ENCODE measurements at regions not wholly inside any gene's neighbourhood (a gene's known extent, or its start where the extent isn't known, plus 50 kb on each side); places are given as distances from the start of the nearest gene placed in this dataset.

DNA sequence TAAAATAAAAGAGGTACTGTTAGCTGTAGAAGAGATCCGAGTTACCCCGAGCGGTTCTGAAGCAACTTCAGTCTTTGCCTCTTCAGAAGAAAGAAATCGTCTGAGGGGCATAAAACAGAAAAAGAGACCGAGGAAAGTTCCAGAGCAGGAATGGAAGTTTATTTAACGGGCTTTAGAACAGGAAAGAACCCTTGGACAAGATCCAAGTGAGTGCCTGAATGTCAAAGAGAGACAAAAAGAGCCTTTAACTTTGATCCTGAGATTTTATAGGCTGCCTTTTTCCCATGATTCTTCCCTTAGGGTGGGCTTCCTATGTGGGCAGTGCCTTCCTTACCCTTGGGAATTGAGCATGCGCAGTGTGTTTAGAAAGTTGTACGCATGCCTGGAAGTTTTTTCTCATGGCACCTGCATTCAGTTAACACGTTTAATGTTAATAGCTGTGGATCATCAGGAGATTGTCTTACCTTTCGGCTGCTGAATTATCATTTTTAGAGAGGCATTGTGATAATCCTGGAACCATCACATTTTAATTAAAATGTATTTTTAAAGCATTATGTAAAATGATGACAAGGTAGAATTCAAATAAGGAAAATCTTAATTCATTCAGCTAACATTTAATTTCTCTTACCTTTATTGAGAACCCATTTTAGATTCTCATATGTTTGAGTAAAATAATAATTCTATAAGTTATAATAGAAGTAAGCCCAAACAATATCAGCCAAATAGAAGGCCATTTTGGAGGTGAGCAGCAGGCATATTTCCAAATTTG, 269.5 kb upstream of the ZSWIM2 start:
- 72% methylated on average over 10 of the region's 10 CpGs for WGBS, 3 donors

DNA sequence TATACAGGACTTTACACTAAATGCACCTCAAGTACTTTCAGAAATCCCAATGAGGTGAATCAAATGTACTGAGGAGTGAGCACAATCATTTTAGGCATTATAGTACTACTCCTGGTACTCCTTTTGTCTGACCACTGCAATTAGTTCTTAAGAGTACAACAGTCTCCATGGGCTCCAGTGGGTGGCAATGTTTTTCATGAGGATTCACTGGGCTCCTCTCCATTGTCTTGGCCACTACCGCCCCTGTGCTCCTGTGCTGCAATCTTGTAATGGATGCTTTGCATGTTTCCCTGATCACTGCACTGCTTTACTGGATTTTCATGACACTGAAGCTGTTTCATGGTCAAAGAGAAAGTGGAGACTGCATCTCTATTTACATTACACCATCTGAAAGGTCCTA, 268.5 kb upstream of the ZSWIM2 start:
- Histone ChIP-seq H3K4me3 (no peak overlapping the region), H3K27ac (no peak overlapping the region), H3K36me3 (ENCODE audit: insufficient read depth in 1 of 2, low read depth in 1 of 2) (no peaks in the 10 kb centered on the region), H3K4me1 (no peaks in the 10 kb centered on the region), H3K27me3 (ENCODE audit: insufficient read depth in 3 of 3, low read length in 2 of 3) (no peaks in the 10 kb centered on the region), H3K9me3 (no peaks in the 10 kb centered on the region)
- no peak for DNase-seq
- ATAC-seq = no peak
- 67 to 73% (median 69%) methylated on average over 1 of the region's 1 CpG for WGBS, 3 donors
- TF ChIP-seq, protein P1, sequence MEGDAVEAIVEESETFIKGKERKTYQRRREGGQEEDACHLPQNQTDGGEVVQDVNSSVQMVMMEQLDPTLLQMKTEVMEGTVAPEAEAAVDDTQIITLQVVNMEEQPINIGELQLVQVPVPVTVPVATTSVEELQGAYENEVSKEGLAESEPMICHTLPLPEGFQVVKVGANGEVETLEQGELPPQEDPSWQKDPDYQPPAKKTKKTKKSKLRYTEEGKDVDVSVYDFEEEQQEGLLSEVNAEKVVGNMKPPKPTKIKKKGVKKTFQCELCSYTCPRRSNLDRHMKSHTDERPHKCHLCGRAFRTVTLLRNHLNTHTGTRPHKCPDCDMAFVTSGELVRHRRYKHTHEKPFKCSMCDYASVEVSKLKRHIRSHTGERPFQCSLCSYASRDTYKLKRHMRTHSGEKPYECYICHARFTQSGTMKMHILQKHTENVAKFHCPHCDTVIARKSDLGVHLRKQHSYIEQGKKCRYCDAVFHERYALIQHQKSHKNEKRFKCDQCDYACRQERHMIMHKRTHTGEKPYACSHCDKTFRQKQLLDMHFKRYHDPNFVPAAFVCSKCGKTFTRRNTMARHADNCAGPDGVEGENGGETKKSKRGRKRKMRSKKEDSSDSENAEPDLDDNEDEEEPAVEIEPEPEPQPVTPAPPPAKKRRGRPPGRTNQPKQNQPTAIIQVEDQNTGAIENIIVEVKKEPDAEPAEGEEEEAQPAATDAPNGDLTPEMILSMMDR (IDR thresholded peaks at IDR 0.05) = no peak
- intact Hi-C loops (cut with DNase I) = no loop called here

More for the DNA sequence above, 269.5 kb upstream of the ZSWIM2 start:
- H3K9me3 ChIP-seq = no peaks in the 10 kb centered on the region
- no peak overlapping the region for H3K27ac ChIP-seq
- DNase-seq = no peak
- no peak for ATAC-seq
- H3K36me3 ChIP-seq (ENCODE audit: insufficient read depth in 1 of 2, low read depth in 1 of 2) = no peaks in the 10 kb centered on the region
- intact Hi-C loops (cut with DNase I) = no loop called here
- H3K27me3 ChIP-seq (ENCODE audit: insufficient read depth in 3 of 3, low read length in 2 of 3) = no peaks in the 10 kb centered on the region
- H3K4me3 ChIP-seq = no peak overlapping the region
- no peaks in the 10 kb centered on the region for H3K4me1 ChIP-seq
- TF ChIP-seq, protein P1 (IDR thresholded peaks at IDR 0.05) = no peak

DNA sequence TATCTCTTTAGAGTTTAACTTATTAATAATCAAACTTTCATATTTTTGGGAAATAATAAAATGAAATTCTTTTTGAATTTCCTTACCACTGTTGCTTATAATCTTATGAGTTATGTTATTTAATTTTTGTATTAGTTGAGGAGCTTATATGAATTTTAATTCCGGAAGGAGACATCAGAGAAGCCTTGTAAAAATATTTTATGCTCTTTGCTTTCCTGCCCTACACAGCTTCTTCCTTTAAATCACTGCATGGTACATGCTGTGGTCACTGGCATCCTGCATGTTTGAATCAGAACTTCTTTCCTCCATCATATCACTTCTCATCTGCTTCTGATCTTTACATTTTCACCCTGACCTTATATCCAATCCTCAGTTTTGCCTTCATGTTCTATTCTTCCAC, 266.7 kb upstream of the ZSWIM2 start:
- DNase-seq = no peak
- Histone ChIP-seq H3K4me1 (no peaks in the 10 kb centered on the region), H3K36me3 (ENCODE audit: insufficient read depth in 1 of 2, low read depth in 1 of 2) (no peaks in the 10 kb centered on the region), H3K9me3 (no peaks in the 10 kb centered on the region), H3K4me3 (no peak overlapping the region), H3K27me3 (ENCODE audit: insufficient read depth in 3 of 3, low read length in 2 of 3) (no peaks in the 10 kb centered on the region), H3K27ac (no peak overlapping the region)
- TF ChIP-seq, protein P1 (IDR thresholded peaks at IDR 0.05) = no peak
- ATAC-seq = no peak
- intact Hi-C loops (cut with DNase I) = no loop called here
- 68 to 97% (median 85%) methylated on average over 1 of the region's 1 CpG for WGBS, 3 donors

DNA sequence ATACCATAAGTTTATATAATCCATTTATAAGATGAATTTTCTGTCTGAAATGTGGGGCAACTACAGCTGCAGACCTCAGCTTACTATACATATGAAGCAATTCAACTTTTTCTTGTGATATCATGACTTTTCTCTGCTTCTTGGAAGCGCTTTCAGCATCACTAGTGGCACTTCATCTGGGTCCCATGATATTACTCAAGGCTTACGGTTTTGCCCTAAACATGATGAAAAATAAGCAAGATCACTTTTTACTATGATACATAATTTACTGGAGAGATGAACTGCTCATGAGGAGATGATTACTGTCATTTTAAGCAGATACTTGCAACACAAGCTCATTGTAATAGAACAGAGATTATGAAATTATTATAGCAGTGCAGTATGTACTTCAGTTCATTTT, 258.0 kb upstream of the ZSWIM2 start:
- Histone ChIP-seq H3K4me3 (no peak overlapping the region), H3K4me1 (no peaks in the 10 kb centered on the region), H3K27ac (no peak overlapping the region), H3K27me3 (ENCODE audit: insufficient read depth in 3 of 3, low read length in 2 of 3) (no peaks in the 10 kb centered on the region), H3K9me3 (no peaks in the 10 kb centered on the region), H3K36me3 (ENCODE audit: insufficient read depth in 1 of 2, low read depth in 1 of 2) (no peaks in the 10 kb centered on the region)
- intact Hi-C loops (cut with DNase I) = no loop called here
- DNase-seq = no peak
- 92 to 97% (median 92%) methylated on average over 2 of the region's 2 CpGs for WGBS, 3 donors
- ATAC-seq = no peak
- TF ChIP-seq, protein P1 (IDR thresholded peaks at IDR 0.05) = no peak

DNA sequence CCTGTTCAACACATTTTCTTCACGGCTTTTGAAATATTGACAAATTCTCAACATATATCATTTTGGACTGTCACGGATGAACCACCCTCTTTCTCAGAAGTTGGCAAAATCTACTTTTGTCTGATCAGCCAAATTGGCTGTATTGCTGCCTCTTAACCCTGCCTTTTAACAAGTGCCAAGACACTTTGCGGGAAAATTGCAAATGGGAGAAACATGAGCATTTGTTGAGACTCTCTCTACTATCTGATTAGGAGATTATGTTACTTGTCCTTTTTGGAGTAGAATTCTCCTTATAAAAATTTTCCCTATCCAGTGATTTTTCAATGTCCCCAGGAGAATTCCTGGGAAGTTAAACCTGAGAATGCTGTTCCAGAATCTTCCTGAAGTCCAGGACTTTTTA, 256.2 kb upstream of the ZSWIM2 start:
- TF ChIP-seq, protein P1 (IDR thresholded peaks at IDR 0.05) = no peak
- Histone ChIP-seq H3K9me3 (no peaks in the 10 kb centered on the region), H3K36me3 (ENCODE audit: insufficient read depth in 1 of 2, low read depth in 1 of 2) (no peaks in the 10 kb centered on the region), H3K4me1 (no peaks in the 10 kb centered on the region), H3K27ac (no peak overlapping the region), H3K4me3 (no peak overlapping the region), H3K27me3 (ENCODE audit: insufficient read depth in 3 of 3, low read length in 2 of 3) (no peaks in the 10 kb centered on the region)
- DNase-seq (no peak), ATAC-seq (no peak)
- intact Hi-C loops (cut with DNase I) = no loop called here
- WGBS, 3 donors = 24 to 40% (median 34%) methylated on average over 3 of the region's 3 CpGs

Measured in psoas muscle (tissue), 7 donors.